Thyroid gland (tissue), 4 donors: ENCODE measurements at regions not wholly inside any gene's neighbourhood (a gene's known extent, or its start where the extent isn't known, plus 50 kb on each side); places are given as distances from the start of the nearest gene placed in this dataset.

Source experiments
- CTCF ChIP-seq, 6 experiments: fragments of 200-600 bp in 3 of 6; fragments of 450-650 bp in 3 of 6; sonication (generic) in 3 of 6; IDR thresholded peaks; one replicate each; pipeline ENCODE4 v1.5.1; 2016 to 2019; ENCODE audit warnings: antibody characterized with exemption in 6 of 6, mild to moderate bottlenecking in 2 of 6, inconsistent platforms in 1 of 6, moderate library complexity in 1 of 6
- POLR2A ChIP-seq, 2 donors: fragments of 450-650 bp; IDR thresholded peaks; one replicate each; pipeline ENCODE4 v1.6.1; 2017; ENCODE audit warnings: antibody characterized with exemption in 2 of 2, mild to moderate bottlenecking in 2 of 2, moderate library complexity in 1 of 2

- TF ChIP-seq CTCF (IDR thresholded peaks at IDR 0.05), result no peak
- TF ChIP-seq POLR2A (IDR thresholded peaks at IDR 0.05), result no peak
Observed at GRCh38 chr2:851078-851477, 99.6 kb upstream of the SNTG2 start.
